Left hindlimb (tissue), 1 donor: ENCODE measurements at regions not wholly inside any gene's neighbourhood (a gene's known extent, or its start where the extent isn't known, plus 50 kb on each side); places are given as distances from the start of the nearest gene placed in this dataset.

Experiments used
- DNase-seq: peaks from one replicate; pipeline ENCODE4 v3.0.0-alpha.2; 2018

GRCh38 chr16:8519179-8519578, 71.1 kb downstream of the TMEM114 start:
- no peak for DNase-seq

DNA sequence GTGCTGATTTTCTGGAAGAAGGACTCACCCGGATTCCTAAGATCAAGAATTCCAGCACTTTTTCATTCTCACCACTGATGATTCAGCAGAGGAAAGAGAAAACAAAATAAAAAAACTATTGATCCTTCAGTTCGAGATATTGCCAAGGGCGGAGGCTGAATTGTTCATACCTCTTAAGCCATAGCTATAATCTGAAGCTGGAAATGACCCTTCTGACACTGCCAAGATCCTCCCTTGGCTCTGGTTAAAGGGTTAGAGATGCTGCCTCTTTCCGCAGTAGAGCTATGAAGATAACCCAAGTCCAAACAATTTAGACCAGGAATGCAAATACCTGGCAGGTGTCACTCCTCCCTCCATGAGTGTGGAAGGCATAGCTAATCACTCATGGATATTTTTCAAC, 73.0 kb downstream of the TMEM114 start:
- DNase-seq = no peak

DNA sequence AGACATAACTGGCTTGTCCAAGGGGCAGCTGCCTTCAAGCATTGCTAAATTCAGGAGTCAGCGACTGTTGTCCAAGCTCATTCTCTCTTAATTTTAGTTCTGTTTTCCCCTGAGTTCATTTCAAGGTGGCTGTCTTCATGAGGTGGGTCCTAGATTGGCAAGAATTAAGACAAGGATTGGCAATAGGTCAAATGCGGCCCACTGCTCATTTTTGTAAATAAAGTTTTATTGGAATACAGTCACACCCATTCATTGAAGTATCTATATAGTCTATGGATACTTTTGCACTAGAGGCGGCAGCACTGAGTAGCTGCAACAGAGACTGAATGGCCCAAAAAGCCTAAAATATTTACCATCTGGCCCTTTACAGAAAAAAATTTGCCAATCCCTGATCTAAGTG, 73.8 kb downstream of the TMEM114 start:
- no peak for DNase-seq

DNA sequence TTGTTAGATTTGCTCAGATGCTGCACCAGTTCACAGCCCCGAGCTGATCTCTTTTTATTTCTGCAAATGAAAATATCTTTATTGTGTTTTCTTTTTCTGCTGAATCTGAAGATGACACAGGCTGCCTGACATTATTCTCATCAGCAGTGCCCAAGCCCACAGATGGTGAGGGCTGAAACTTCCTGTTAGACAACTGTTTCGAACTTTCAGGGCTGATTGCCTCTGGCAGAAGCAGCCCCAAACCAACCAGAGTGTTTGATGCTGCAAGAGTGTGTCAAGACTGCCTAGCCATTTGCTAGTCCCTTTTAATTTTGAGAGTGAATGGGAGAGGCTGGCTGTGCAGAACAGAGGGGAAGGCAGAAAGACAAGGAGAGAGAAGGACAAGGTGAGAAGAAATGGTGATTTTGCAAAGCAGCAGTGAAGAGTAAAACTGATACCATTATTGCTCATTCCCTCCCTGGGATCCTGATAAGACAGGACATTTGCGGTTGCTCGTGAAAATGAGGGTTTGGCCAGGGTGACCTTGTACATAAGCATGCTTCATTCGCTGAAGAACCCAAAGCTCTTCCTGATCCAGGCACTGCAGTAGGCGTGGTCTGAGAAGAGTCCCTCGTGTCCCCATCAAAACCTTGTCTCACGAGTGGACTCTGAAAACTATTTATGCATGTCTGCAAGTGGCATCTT, 77.2 kb downstream of the TMEM114 start:
- DNase-seq = no peak

- no peak for DNase-seq
Measured at GRCh38 chr16:8511464-8511863, 78.8 kb downstream of the TMEM114 start.

DNA sequence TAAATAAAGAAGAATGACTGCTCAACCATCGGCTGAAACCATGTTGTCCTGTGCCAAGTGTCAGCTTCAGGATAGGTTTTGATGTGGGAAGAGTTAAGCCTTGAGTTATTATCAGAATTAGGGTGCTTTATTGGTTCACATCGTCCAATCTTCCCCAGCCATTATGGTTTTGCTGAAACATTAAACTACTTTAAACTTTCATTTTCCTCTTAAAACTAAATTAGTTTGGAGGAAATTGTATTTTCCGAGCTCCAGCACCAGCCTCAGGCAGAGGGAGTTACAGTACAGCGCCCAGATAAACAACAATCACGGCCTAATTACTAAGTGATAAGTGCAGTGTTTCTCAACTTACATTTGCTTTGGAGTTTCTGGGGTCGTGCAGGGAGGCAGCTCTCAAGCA, 80.2 kb downstream of the TMEM114 start:
- no peak for DNase-seq

DNA sequence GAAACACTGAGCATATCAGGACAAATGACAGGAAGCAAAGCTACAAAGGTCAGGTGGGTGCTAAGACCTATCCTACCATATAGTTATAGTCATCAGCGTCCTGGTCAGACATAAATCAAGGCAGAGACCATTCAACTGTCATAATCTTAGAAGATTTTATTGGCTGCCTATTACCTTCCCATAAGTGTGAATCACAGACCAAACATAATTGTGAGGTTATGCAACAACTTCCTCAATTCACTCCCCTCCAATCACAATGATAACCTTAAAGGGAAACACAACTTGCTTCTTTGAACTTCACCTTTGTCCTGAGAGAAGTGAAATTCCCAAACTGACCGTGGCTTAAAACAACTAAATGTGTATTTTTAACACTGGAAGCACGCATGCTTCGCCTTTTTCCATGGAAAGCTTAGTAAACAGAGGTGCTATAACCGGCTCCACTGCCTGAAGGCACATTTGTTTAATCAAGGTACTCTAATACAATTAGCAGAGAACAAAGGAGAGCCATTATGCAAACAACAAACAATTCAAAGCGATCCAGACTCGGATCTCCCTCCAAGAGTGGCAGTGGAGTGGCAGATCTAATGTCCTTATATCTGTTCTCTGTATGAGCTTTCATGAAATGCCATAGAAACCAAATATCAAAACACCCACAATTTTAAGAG, 84.9 kb downstream of the TMEM114 start:
- no peak for DNase-seq

DNA sequence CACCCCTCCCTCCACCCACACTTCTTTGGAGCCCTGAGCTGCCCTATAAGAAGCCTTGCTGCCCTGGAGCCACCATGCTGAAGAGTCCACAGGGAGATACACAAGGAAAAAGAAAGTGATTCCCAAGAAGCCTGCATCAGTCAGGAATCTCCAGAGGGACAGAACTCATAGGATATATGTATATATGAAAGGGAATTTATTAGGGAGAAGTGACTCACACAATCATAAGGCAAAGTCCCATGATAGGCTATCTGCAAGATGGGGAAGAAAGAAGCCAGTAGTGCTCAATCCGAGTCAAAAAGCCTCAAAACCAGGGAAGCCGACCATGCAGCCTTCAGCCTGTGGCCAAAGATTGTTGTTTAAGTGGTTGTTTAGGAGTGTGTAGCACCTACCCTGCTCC, 87.9 kb downstream of the TMEM114 start:
- DNase-seq = no peak

GRCh38 chr16:8500351-8500750, 90.0 kb downstream of the TMEM114 start:
- no peak for DNase-seq

- no peak for DNase-seq
Measured at GRCh38 chr16:8496364-8496763, 93.9 kb downstream of the TMEM114 start.

DNA sequence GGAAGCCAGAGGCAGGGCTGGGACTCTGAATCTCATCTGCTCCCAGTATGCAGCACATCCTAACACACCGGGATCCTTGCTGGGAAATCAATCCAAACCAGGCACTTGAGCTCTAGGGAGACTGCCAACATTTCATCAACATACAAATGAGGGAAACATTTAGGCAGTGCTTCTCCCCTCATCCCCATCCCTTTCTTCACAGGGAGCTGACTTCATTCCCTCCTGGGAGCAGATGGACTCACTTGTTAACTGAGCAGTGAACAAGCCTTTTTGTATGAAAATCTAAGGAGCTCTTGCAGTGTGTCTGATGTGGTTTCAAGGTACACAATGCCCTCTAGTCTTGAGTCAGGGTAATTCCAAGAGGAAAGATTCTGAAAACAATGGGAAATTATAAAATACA, 96.3 kb downstream of the TMEM114 start:
- no peak for DNase-seq

DNA sequence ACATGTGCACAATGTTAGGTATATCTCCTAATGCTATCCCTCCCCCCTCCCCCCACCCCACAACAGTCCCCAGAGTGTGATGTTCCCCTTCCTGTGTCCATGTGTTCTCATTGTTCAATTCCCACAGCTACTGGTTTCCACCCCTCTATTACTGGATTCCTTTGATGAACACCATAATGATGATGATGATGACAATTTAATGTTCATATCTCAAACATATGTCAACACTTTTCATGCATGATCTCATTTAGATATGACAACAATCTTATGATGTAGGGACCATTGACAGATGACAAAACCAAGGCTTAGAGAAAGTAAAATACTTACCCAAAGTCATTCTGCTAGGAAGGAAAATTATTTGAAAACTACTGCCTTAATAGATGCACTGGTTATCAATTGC, 97.6 kb downstream of the TMEM114 start:
- DNase-seq = no peak

DNA sequence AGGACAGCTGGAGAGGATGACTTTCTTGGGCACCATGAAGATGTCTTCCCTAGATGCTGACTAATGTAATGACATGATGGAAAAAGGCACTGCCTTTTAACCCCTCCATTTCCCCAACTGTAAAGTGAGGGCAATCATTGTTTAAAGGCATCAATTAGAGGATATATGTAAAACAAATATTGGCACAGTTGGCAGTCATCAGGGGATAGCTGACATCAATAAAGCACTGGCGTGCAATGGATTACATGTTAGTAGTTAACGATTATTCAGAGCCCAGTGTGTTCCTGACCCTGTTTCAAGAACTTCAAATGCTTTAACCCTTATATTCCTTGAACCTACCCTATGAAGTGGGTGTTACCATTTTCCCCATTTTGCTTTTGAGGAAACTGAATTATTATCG, 100.7 kb downstream of the TMEM114 start:
- no peak for DNase-seq

- DNase-seq = no peak
Measured at GRCh38 chr16:8486985-8487384, 103.3 kb downstream of the TMEM114 start.

GRCh38 chr16:8483396-8483795, 106.9 kb downstream of the TMEM114 start:
- DNase-seq = no peak

DNA sequence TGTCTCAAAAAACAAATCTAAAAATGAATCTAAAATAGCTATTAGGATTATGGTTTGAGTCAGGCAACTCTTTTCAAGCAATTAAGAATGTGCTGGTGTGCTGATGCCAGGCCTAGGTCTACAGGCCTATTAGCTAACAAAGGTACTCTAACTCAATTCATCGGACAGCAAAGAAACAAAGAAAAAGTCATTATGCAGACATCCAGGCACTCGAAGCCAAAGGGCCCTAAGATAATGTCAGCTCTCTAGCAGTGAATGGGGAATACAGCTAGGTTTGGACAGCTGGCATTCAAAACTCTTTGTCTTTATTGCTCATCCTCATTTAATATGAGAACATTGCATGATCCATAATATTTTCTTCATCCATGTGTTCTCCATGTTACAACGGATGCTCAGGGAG, 108.5 kb downstream of the TMEM114 start:
- no peak for DNase-seq

GRCh38 chr16:8476824-8477223, 113.5 kb downstream of the TMEM114 start:
- no peak for DNase-seq

GRCh38 chr16:8474587-8474986, 115.7 kb downstream of the TMEM114 start:
- no peak for DNase-seq

- DNase-seq = no peak
Measured at GRCh38 chr16:8469102-8469778, 121.1 kb downstream of the TMEM114 start.

GRCh38 chr16:8464979-8465378, 125.3 kb downstream of the TMEM114 start:
- DNase-seq = no peak

DNA sequence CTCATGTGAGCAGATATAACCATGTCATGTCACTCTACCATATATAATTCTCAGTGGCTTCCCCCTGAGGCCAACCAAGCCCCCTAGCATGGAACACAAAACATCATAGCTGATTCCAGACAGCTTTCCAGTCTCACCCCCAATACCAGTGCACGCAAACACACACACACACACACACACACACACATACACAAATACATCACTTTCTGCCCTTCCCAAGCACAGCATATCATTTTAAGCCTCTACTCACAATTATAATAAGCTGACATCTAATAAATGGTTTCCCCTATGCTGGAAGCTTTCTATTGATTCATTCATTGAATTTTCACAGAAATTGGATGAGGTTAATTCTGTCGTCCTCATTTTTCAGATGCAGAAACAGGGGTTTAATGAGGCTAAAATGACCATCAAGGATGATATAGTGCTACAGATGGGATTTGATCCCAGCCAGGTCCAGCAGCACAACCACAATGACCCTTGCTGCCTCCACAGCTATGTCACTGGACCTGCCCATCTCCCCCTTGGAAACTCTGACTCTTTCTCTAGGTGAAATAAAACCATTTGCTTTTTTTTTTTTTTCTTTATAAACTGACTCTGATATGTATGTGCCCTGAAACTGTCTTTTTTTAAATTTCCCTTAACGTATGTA, 131.1 kb downstream of the TMEM114 start:
- no peak for DNase-seq

DNA sequence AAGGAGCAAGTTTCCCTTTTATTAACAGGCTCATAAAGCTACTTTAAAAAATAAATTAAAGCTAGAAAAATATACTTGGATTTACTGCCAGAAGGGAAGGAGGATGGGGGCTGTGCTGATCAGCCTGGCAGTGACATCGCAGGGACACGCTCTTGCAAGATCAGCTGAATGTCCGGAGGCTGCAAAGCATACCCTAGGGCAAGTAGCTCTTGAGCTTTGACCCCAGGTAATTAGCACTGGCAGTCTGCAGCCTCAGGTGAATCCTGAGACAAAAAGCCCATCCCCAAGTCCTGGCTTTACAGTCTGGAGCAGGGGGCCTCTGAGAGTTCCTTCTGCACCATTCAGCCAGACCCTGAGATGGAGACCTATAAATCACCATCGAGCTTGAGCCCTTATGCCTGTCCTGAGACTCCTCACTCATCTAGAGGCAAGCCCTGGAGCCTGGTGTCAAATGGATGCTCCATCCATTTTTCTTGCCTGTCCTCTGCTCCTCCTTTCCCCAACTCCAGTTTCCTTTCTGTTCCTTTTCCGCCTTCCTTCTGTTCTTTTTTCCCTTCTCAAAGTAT, 131.7 kb downstream of the TMEM114 start:
- no peak for DNase-seq

- no peak for DNase-seq
Measured at GRCh38 chr16:8453359-8453758, 137.0 kb downstream of the TMEM114 start.

DNA sequence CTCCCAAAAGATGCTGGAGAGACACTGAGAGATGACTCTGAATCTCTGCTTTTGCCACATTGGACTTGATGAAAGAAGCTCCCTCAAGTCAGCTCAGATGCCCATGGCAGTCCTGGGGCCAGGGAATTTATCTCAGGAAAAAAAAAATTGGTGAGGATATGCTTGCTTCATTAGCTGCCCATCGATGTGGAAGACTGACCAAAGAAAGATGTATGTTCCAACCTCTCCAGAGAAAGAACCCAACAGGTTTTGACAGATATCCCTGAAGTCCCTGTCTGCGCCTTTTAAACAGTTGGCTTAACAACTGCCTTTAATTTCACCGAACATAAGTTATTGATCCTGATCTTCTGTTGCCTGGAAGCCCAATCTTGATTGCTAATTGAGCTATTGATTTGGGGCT, 137.4 kb downstream of the TMEM114 start:
- no peak for DNase-seq
